HG03196 (cell line): ENCODE measurements at regions not wholly inside any gene's neighbourhood (a gene's known extent, or its start where the extent isn't known, plus 50 kb on each side); places are given as distances from the start of the nearest gene placed in this dataset.

Experiments
- ATAC-seq: cut with Tn5 transposase; IDR thresholded peaks from one replicate; pipeline ENCODE4 v1.9.1; 2021; ENCODE audit not compliant: unreplicated experiment

DNA sequence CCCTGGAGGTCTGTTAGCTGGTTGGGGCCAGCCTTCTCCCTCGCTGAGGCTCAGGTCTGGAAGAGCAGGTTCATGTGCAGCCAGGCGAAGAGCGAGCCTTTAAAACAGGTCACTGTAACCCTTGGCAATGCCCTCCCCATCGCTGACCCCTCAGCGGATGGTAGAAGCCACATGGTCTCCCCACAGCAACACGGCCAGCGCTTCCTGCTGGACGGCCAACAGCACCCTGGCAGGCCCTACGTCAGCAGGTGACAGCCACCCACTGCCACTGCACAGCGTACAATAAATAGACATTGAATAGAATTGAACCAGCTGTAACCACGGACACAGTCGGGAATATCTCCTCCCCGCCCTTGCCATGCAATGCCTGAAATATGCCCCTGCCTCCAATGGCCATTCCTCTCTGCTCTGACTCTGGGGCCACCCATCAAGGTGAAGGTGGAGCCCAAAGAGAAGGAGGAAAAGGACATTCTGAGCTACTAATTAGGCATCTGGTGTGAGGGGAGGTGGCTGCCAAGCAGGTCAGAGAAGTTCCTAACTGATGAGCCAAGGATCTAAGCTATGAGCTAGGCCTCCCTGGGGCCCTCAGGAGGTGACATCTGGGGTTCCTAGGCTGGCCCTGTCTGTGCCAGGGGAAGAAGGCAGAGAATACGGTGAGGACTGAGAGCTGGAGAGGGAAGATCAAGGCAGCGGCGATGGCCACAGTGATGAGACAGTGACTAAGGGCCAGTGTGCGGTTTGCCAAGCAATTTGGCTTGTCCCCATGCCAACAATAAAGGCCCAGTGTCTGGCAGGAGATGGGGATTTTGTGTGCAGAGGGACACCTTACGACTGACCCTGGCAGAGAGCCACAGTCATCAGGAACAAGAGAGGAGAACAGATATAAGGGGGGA lies 202.3 kb downstream of the BCOR start:
- no peak for ATAC-seq

- no peak for ATAC-seq
Observed at GRCh38 chrX:39896951-39897740, 200.6 kb downstream of the BCOR start.

- no peak for ATAC-seq
Observed at GRCh38 chrX:39897741-39898097, 200.0 kb downstream of the BCOR start.

- ATAC-seq: no peak
Observed at GRCh38 chrX:39898147-39898546, 199.6 kb downstream of the BCOR start.

- no peak for ATAC-seq
Observed at GRCh38 chrX:39899059-39899458, 198.7 kb downstream of the BCOR start.

GRCh38 chrX:39899856-39900776 lies 197.6 kb downstream of the BCOR start:
- ATAC-seq: no peak

DNA sequence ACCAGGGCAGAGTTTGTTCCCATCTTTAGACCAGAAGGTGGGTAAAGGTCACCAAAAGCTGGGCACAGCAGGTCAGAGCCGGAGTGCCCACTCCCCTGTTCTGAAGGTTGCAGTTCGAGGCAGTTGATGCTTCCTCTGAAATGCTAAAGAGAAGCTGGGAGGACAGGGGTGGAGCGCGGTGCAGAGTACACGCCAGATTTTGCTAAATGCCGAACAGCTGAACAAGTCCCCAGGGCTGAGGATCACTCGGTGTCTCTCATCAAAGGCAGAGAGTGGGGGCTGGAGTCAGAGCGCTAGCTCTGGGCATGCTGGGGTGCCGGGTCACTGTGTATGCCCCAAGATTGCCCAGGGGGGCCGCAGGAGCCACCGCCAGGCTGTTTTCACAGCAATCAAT lies 197.0 kb downstream of the BCOR start:
- no peak for ATAC-seq

DNA sequence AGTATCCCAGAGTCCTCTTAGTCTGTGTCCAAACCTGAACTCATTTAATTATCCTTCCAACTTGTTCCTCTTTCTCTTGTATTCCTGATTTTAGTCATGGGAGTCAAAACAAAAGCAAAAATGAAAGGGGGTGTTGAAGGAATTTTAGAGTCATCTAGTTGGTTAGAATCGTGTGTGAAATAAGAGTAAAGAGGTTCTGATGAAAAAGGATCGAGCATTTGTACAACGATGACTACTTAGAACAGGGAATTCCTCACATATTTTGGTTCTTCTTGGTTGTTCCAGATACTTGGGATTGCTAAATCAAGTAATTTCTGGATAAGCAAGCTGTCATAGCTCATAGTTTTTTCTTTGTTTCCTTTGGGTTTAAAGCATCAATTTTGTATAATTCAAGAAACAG lies 194.4 kb downstream of the BCOR start:
- ATAC-seq: no peak

GRCh38 chrX:39903937-39904336 lies 193.8 kb downstream of the BCOR start:
- ATAC-seq: no peak

DNA sequence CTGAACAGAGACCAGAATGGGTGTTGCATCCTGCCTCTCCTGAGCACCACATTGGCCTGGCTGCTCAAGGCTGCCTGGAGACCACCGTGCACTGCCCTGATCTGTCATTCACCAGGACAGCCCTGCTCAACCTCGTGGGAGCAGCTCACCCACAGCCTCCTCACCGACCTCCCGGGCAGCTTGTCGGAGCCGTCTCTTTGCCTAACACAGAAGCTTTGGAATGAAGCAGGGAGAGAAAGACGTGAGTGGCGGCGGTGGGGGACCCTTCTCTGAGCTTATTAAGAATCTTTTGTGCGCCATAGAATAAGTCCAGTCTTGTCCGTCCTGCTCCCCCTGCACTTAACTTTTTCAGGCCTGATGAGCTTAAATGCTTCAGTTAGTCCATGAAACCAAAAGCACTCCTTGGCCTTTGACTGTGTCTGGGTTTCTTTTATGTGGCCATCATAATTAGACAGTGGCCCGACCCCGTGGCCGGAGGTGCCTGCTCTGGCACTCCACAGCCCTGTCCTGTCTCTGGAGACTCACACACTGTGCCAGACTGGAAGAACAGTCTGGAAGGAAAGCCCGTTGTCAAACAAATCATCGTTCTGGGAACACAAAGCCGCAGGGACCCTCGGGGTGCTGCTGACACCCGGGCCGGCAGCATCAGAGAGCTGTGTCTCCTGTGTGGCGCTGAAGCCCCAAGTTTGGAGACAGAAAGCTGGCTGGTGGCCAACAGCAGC lies 192.8 kb downstream of the BCOR start:
- ATAC-seq: no peak

DNA sequence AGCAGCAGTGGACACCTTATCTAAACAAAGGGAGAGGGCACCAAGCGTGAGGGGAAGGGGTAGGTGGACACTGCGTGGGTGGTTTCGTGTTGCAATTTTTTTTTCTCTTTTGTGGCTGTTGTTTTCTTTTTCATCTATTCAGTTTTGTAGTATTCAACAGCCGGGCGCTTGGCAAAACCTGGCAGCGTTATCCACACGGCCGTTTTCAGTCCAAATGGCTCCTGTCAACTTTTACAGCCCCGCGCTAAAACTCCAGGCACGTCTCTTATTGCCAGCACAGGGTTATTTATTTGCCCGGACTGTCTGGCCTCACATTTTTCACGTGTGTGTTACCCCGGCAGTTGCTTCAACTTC lies 192.2 kb downstream of the BCOR start:
- no peak for ATAC-seq

GRCh38 chrX:39905946-39906345 lies 191.8 kb downstream of the BCOR start:
- ATAC-seq: no peak

GRCh38 chrX:39907964-39908661 lies 189.6 kb downstream of the BCOR start:
- no peak for ATAC-seq

DNA sequence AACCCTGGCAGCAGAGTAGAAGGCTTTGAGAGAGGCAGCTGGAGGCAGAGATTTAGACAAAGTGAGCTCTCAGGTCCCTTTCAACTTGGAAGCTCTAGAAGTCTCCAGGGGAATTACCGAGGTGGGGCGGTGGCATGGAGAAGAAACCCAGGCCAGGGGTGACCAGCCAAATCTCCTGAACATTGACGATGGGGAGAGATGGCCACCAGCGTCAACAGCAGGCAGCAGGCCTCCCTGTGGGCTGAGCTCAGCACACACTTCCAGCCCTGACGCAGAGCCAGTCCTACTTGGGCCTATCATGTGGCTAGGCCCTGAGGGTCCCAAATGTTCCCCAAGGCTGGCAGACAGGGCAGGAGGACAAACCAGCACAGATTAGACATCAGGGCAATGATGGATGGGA lies 187.8 kb downstream of the BCOR start:
- ATAC-seq: no peak

DNA sequence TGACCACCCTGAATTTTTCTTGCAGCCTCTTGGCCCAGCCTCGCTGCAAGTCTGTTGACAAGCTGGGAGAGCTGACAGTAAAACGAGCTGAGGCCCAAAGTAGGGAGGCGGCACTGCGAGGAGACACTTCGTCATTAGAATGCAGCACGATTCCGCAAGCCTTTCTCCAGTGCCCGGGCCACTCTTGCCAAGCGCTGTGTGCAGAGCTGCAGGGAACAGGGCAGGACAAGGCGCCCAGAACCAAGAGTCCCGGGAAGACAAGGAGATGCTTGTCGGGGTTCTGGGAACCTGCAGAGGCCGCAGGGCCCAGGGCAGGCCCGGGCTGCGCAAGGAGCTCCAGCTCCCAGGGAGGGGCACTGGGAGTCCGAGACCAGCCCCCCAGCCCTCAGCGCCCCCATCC lies 187.1 kb downstream of the BCOR start:
- ATAC-seq: no peak

GRCh38 chrX:39911278-39911897 lies 186.4 kb downstream of the BCOR start:
- ATAC-seq: no peak

DNA sequence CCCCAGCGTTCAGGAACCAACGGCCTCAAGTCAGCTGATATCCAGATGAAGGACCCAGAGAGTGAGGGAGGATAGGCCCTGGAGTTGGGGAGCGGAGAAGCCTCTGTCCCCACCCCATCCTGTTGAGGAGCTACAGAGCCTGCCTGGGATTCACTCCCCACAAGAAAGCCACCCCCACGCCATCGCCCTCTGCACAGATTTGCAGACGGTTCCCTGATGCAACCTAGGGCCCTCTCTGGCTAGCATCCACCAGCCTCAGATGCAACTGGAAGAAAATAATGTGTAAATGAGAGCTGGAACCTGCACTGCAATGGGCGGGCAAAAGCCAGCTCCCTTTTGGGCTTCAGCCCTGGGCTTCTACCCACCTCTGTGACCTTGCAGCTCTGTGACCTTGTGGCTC lies 185.6 kb downstream of the BCOR start:
- no peak for ATAC-seq

GRCh38 chrX:39915081-39915480 lies 182.7 kb downstream of the BCOR start:
- ATAC-seq: no peak

GRCh38 chrX:39915596-39915995 lies 182.2 kb downstream of the BCOR start:
- no peak for ATAC-seq

DNA sequence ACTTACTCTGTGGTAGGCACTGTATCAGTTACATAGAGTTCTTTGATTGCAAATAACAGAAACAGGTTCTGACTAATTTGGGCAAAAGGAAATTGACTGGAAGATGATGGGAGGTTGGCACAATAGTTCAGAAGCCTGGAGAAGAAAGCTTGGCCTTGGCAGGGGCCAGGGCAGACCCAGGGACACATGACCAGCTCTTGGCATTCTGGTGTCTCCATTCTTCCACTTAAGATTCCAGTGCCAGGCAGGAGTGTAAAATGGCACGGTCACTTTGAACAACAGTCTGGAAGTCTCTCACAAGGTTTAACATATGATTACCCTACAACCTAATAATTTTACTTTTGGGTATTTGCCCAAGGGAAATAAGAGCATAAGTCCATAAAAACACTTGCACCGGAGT lies 175.9 kb downstream of the BCOR start:
- ATAC-seq: no peak
